Fibroblast of mammary gland (primary cell): ENCODE measurements at regions not wholly inside any gene's neighbourhood (a gene's known extent, or its start where the extent isn't known, plus 50 kb on each side); places are given as distances from the start of the nearest gene placed in this dataset.
A peak's percentile ranks its signal among the peaks of the same experiment; 100 is the strongest.

Source experiments
- DNase-seq: peaks from one replicate; pipeline ENCODE4 v3.0.0-alpha.2; 2010; ENCODE audit warnings: low read depth
- H3K4me3 ChIP-seq: 2 replicates; pipeline ENCODE4 v1.5.1; 2011; ENCODE audit warnings: low read depth, mild to moderate bottlenecking, low read length, moderate library complexity; ENCODE audit not compliant: control insufficient read depth
- TF ChIP-seq, protein P1 (sequence below): conservative IDR thresholded peaks from 2 replicates; pipeline ENCODE4 v1.5.1; 2011; ENCODE audit warnings: low read depth, low read length, inconsistent platforms; ENCODE audit not compliant: control insufficient read depth, insufficient read depth

DNA sequence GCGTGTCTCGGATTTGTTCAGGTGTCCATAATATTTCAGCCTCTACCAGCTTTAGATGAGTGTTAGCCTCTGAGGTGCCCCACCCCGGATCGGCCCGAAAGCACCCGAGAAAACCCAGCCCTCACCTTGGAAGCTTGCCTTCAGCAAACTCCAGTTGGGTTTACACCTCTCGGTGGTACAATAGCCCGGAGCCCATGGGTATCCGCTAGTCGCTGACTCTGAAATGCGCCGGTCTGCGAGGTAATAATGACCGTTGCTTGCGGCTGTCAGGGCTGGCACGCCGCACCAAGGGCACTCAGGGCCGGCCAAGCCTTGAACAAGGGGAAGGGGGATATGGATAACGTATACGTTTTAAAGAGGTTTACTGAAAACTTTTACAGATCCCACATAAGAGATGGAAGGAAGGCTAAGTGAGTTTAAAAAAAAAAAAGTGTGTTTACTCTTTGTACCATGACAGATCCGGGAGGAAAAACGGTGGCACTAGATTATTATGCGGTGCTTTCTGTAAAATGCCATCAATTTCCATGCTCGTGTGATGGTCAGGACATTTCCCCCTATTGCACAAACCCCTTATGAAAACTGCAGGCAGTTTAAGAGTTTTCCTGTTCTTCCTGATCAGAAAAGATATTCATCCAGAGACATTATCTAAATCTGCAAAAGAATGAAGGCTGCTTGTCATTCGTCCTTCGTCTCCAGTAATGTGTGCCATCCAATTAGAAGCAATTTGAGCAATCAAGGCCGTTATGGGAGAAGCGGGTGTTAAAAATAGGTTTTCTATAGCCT, 124.2 kb downstream of the TMEM161B start:
- DNase-seq, result no peak
- H3K4me3 ChIP-seq, result no peak overlapping the region
- TF ChIP-seq, protein P1, sequence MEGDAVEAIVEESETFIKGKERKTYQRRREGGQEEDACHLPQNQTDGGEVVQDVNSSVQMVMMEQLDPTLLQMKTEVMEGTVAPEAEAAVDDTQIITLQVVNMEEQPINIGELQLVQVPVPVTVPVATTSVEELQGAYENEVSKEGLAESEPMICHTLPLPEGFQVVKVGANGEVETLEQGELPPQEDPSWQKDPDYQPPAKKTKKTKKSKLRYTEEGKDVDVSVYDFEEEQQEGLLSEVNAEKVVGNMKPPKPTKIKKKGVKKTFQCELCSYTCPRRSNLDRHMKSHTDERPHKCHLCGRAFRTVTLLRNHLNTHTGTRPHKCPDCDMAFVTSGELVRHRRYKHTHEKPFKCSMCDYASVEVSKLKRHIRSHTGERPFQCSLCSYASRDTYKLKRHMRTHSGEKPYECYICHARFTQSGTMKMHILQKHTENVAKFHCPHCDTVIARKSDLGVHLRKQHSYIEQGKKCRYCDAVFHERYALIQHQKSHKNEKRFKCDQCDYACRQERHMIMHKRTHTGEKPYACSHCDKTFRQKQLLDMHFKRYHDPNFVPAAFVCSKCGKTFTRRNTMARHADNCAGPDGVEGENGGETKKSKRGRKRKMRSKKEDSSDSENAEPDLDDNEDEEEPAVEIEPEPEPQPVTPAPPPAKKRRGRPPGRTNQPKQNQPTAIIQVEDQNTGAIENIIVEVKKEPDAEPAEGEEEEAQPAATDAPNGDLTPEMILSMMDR, result no peak

DNA sequence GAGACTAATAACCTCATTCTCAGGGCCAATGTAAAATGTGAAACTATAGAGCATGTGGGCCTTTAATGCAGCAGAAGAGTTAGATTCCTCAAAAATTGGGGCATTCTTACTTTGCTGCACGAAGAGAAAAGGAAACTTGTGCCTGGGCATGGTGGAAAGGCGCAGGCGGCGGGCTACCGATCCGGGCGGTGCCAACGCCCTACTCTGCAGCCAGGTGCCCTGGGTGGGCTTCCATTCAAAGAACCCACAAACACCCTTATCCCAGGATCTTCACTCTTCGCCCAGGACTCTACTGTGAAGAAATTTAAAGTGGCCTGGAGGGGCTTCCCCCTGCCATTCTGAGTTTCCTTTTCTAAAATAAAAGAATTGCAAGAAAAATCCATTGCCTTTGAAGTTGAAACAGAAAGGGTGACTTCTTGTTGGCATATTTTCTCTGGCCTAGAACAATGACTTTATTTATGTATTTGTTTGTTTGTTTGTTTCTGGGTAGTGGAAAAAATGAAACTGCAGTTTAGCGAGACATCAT, 124.9 kb downstream of the TMEM161B start:
- TF ChIP-seq, protein P1, result no peak
- H3K4me3 ChIP-seq, result no peak overlapping the region
- DNase-seq, result no peak

DNA sequence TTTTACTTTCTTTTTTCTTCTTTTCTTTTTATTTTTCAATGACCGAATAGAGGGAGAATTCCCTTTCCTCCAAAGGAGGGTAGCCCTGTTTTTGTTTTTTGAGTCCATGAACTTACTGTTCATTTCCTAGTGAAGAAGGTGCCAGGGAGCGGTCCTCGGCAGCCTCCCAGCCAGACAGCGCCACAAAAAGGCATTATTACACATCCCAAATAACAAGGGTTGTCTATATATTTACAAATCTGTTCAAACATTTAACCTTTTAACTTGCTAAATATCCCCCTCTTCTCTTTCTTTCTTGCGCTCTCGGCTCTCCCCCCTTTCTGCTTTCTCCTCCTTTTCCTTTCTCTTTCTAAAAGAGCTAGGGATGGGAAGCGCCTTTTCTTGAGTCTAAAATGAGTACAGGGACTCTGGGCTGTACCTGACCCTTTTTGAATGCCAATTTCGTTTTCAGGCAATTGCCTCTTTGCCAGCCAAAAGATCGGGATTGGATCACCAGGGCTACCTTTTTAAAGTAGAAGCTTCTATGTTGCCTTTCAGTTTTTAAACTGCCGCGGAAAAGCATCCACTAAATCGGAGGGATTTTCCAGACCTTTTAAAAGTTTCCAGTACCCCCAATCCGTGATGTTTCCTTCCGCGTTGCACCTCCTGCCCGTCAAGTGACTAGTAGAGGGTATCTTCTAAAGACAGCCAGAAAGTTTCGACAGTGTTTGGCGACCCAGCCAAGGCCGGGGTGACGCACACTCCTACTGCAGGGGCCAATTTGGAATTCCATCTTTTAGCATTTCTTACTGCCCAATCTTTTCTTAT, 125.6 kb downstream of the TMEM161B start:
- TF ChIP-seq, protein P1, result no peak
- no peak overlapping the region for H3K4me3 ChIP-seq
- peak; percentile 23 for DNase-seq

DNA sequence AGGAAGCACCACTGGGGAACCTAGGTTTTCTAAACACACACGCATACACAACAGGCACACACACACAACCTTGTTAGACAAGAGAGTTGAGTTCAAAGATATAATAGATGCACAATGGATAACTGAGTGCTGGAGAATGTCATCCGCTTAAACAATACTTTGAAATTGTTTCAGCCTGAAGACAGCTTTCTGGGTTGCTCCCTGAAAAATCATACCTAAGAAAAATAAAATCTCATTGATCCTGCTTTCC, 126.1 kb downstream of the TMEM161B start:
- TF ChIP-seq, protein P1, result no peak
- H3K4me3 ChIP-seq, result peak overlapping the region; percentile 30
- DNase-seq, result no peak

DNA sequence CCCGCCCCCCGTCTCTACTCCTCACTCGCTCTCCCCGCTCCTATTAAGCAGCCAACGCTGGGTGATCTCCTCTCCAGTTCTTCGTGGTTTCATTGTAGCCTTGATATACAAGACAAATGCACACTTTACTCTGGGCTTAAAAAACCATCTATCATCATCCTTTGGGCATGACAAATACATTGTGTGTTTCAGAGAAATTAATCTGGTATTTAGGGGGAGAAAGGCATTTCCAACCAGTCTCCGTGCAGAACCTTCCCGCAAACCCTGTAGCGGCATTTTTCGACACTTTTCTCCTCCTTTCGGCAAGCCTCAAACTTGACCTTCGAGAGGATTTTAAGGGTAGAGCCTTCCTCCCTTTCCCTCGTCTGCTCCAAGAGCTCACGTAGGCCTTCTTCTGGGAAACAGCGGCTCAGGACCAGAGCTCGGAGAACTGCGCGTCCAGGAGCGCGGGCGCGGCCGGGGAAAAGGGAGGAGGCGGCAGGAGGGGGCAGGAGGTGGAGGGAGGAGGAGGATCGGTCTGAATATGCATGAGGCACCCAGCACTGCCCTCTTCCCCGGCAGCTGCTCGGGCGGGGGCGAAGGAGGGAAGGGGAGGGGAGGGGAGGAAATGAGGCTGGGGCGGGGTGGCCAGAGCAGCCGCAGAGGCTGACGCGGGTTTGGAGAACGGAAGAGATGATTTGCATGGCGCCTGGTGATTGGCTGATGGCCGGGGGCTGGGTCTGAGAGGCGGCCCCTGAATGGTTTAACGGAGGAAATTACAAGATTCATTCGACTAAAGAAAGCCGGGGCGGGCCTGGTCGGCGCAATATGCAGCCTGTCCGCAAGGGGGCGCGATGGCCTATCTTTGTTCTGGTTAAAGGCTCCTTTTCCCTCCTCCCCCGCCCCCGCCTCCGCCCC, 127.5 kb downstream of the TMEM161B start:
- TF ChIP-seq, protein P1, result peak; percentile 55
- peak overlapping the region; percentile 61 for H3K4me3 ChIP-seq
- DNase-seq, result peak; percentile 94

DNA sequence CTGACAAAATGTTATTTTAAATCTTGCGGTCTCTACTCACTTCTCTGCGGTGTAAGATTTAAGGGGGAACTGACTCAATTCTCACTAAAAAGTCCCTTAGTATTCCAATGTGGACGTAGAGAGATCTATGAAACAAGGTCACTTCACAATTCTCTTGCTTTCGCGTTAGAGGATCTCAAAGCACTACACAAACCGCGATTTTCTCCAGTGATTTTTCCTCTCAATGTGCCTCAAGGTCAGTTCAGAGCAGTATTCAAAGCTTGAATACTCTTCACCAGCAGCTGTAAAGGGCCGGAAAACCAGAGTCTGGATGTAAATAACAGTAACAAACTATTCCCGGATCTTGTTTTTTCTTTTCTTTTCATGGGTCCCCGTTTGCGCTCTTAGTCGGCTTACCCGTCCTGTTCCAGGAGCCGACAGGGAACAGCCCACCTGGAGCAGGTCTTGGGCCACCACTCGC, 128.2 kb downstream of the TMEM161B start:
- DNase-seq, result no peak
- TF ChIP-seq, protein P1, result no peak
- H3K4me3 ChIP-seq, result peak overlapping the region; percentile 61
